Fibroblast of villous mesenchyme (primary cell): ENCODE measurements at regions not wholly inside any gene's neighbourhood (a gene's known extent, or its start where the extent isn't known, plus 50 kb on each side); places are given as distances from the start of the nearest gene placed in this dataset.

Source experiments
- DNase-seq: peaks from one replicate; pipeline ENCODE4 v3.0.0-alpha.2; 2010; ENCODE audit warnings: low read depth
- H3K4me3 ChIP-seq: 2 replicates; pipeline ENCODE4 v1.5.1; 2011; ENCODE audit warnings: low read depth, mild to moderate bottlenecking, low read length
- TF ChIP-seq, protein P1 (sequence below): IDR thresholded peaks from 2 replicates; pipeline ENCODE4 v1.5.1; 2012; ENCODE audit warnings: low read depth, mild to moderate bottlenecking, low read length; ENCODE audit not compliant: insufficient read depth

DNA sequence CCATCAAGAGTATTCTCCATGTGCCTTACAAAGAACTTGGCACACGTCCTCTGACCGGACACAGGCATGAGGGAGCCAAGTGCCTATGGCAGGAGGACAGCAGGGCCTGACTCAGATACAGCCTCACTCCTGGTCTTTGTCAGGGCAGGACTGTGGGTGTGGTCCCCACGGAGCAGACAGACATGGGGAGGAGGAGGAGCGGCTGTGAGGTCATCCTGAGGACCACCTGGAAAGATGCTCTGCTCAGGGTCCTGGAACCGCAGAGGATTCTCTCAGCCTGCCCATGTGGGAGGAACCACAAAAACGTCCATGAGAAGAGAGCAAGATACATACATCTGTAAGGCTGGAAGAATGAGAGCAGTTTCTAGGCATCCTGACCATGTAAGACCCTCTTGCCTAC, 576.3 kb downstream of the BRD1 start:
- TF ChIP-seq, protein P1, sequence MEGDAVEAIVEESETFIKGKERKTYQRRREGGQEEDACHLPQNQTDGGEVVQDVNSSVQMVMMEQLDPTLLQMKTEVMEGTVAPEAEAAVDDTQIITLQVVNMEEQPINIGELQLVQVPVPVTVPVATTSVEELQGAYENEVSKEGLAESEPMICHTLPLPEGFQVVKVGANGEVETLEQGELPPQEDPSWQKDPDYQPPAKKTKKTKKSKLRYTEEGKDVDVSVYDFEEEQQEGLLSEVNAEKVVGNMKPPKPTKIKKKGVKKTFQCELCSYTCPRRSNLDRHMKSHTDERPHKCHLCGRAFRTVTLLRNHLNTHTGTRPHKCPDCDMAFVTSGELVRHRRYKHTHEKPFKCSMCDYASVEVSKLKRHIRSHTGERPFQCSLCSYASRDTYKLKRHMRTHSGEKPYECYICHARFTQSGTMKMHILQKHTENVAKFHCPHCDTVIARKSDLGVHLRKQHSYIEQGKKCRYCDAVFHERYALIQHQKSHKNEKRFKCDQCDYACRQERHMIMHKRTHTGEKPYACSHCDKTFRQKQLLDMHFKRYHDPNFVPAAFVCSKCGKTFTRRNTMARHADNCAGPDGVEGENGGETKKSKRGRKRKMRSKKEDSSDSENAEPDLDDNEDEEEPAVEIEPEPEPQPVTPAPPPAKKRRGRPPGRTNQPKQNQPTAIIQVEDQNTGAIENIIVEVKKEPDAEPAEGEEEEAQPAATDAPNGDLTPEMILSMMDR: no peak
- H3K4me3 ChIP-seq: no peak overlapping the region
- no peak for DNase-seq

DNA sequence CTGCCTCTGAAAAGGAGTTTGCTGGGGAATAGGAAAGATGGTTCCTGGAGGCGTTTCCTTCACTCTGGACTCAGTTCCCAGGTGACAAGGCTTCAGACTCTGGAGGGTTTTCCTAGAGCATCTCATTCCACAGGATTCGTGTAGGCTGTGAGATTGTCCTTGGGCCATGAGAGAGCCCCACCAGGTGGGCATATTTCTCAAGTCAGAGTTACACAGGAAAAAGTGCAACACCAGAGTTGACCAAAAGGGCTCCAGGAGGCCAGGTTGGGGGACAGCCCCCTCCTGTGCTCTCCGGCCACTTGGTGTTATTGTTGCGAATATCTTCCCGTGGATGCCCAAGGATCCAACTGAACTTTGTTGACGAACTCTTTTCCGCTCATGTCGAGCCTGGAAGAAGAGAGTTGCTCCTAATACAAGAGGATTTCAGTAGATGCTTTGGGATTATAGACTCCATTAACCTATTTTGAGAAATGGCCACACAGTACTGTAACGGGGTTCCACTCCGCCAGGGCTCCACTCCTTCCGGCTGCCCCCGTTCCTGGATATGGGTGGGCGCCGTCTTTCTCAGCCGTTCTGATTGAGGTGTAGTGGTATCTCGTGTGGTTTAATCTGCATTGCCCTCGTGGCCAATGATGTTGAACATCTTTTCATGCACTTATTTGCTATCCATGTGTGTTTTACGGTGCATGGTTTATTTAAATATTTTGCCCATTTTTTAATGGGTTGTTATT, 580.3 kb downstream of the BRD1 start:
- no peak for DNase-seq
- TF ChIP-seq, protein P1: no peak
- H3K4me3 ChIP-seq: no peak overlapping the region

DNA sequence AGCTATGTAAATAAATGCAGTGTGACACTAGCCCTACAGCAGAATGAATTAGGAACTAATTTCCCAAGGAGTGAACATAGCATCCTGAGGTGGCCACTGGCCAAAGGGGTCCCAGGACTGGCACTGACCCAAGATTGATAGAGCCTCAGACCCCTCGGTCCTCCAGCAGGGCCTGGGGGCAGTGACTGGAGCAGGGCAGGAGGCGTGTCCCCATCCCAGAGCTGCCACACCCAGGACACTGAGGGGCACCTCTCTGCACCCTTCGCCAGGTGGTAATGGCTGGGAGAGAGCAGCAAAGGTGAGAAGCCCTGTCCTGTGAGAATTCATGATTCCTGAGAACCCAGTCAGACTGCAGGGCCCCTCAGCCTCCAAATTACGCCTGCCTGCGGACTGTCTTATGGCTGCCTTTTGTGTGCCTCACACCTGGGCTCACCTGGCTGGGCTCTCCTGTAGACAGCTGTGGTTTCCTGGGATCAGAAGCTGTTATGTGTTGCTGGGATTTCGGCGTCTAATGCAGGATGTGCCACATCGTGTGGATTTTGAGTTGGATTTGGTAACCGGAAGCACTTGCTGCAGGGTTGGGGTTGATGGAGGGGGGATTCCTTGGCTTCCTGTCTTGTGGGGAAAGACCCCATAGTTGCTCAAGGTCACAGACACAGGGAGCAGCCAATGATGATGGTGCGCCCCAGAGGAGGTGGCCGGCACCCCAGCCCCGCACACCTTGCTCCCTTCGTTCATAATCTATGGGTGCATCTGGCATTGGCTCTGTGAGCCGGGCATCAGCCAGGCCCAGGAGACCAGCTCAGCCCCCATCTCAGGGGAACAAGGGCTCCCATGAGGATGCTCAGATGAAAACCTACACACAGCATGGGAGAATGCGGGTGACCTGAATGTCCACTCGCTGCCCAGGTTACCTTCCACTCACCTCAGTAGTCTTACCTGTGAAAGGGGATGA, 582.9 kb downstream of the BRD1 start:
- H3K4me3 ChIP-seq: no peak overlapping the region
- no peak for DNase-seq
- TF ChIP-seq, protein P1: no peak

DNA sequence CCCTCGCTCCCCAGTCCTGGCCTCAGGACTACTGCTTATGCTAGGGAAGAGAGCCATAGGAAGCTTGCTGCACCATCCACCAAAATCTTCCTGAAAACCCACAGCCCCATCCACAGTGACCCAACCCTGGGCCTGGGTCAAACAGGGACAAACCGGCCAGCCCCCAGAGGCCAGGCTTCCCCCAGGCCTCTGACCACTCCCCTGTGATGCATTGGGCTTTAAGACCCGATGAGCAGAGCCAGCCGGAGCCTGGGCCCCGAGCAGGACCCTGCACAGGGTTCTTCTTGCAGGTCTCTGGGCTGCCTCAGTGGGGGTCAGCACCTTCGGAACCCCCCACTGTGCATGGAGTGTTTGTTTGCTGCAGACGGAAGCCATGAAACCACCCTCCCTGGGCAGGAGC, 583.7 kb downstream of the BRD1 start:
- DNase-seq: no peak
- TF ChIP-seq, protein P1: no peak

DNA sequence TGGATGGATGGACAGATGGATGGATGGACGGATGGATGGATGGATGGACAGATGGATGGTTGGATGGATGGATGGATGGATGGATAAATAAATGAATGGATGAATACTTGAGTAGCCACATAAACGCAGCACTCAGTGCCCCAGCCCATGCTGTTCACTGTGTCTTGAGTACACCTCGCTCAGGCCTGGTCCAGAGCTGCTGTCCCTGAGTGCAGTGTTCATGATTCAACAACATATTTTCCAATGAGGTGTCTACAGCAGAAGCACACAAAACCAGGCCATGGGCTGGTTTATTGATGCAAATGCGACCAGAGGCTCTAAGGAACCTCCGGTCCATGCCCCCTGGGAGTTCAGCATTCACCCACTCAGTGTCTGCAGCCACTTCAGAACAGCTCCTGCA, 584.3 kb downstream of the BRD1 start:
- TF ChIP-seq, protein P1: no peak
- DNase-seq: no peak
- H3K4me3 ChIP-seq: no peak overlapping the region

More for the DNA sequence above, 583.7 kb downstream of the BRD1 start:
- no peak overlapping the region for H3K4me3 ChIP-seq

DNA sequence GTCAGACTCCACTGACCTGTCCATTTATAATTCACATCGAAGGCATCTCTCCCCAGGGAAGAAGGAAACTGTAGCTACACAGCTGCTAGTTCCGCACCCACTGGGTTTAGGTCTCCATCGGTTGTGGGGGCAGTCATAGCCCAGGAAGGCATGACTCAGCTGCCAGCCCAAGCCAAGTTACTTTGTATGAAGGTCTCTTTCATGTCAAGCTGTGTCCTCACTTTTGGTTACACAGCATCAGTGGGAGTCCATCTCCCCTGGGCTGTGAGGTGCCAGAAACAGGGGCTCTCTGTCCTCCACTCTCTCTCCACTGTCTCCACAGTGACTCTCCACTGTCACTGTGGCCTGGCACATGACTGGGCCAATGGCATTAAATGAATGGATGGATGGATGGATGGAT, 585.2 kb downstream of the BRD1 start:
- TF ChIP-seq, protein P1: no peak
- no peak for DNase-seq
- no peak overlapping the region for H3K4me3 ChIP-seq
